GM18861 (cell line): ENCODE measurements at regions not wholly inside any gene's neighbourhood (a gene's known extent, or its start where the extent isn't known, plus 50 kb on each side); places are given as distances from the start of the nearest gene placed in this dataset.

Experiments used
- ATAC-seq: cut with Tn5 transposase; IDR thresholded peaks from one replicate; pipeline ENCODE4 v1.9.1; 2021; ENCODE audit not compliant: unreplicated experiment

- ATAC-seq = no peak
These were observed 204.8 kb upstream of the HS6ST1 start for GRCh38 chr2:128523457-128523856.

- ATAC-seq = no peak
These were observed 205.5 kb upstream of the HS6ST1 start for GRCh38 chr2:128524183-128524582.

DNA sequence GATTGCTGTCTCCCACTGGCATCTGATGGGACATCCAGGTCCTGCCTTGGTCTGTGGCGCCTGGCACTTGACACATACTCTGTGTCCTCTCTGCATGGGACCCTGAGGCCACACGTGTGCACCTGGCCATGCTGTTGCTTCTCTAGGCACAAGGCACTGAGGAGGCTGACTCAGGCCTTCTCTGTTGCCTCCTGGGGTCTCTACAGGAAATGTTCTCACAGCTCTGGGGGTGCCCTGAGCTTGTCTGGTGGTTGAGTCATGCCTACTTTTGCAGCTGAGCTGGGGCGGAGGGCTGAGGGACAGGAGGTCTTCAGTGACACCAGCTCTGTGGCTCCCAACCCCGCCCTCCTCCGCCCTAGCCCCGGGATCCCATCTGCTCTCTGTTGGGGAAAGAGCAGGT is 207.0 kb upstream of the HS6ST1 start:
- no peak for ATAC-seq

- ATAC-seq = no peak
These were observed 207.8 kb upstream of the HS6ST1 start for GRCh38 chr2:128526455-128526976.

- ATAC-seq = no peak
These were observed 209.5 kb upstream of the HS6ST1 start for GRCh38 chr2:128528133-128528532.

DNA sequence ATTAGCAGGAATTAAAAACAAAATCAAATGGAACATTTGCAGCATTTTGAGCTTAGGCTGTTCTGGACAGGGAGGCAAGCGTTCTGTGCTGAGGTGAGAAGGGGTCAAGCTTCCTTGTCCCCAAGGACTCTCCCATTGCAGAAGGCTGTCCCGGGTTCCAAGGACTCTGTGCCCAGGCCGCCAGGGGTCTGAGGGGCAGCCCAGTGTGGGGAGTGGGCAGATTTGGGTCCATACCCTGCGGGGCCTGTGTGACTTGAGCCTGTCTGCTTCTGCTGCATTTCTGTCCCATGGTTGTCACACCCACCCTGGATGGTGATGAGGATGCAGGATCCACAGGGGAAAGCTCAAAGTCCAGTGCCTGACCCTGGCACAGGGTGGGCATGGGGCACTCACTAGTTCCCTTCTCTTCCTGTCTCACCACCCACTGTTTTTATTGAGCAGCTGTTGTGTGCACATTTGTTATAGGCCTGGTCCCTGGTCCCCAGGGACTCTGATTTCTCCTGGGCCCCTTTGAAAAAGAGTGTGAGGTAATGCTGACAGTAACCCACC is 211.4 kb upstream of the HS6ST1 start:
- ATAC-seq = no peak

DNA sequence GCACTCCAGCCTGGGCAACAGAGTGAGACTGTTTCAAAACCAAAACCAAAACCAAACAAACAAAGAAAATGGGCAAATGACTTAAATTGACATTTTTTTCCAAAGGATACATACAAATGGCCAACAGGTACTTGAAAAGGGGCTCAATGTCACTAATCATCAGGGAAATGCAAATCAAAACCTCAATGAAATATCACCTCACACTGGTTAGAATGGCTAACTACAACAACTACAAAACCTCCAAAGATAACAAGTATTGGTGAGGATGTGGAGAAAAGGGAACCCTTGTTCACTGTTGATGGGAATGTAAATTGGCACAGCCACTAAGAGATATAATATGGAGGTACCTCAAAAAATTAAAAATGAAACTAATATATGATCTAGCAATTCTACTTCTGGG is 213.2 kb upstream of the HS6ST1 start:
- ATAC-seq = no peak

DNA sequence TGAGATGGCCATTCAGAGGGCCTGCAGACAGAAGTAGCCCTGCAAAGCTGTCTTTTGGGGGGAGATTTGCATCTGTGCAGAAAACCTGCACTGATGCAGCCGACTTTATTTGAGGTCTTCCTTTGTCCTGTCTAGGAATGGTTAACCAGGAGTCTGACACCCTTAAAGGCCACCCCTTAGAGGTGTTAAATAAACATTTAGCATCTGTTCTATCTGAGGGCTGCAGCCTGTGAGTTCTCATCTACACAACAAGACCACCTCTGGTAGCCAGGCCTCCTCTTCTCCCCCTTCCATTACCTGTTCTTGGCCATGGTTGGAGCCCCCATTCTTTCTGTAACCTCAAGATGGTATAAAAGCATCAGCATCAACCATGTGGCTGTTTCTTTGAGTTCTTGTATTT is 214.4 kb upstream of the HS6ST1 start:
- no peak for ATAC-seq

DNA sequence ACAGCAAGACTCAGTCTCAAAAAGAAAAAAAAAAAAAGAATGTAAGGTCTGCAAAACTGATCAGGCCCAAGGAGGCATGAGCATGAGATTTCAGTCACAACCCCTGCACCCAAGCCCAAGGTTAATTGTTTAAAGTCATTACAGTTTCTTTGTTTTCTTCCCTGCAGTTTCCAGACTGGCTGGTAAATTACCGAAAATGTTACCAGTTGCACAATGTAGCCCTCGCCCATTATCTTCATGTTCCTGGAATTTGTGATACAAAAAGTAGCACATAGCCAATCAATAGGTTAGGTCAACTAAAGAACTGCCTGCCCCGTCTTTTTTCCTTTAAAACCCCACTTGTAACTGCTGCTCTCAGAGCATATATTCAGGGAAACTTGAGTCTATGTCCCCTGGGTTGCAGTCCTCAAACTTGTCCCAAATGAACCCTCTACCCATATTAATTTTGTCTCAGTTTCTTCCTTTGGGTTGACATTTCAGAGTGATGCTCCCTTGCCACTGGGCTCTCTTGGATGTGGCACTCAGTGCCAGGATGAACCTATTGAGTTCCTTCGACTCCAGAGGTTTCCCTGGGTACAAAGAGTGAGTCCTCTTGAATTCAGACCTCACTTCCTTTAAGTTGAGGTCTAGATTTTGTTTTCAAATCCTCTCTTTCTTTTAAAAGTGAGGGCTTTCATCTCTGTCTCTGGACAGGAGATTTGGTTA is 216.2 kb upstream of the HS6ST1 start:
- ATAC-seq = no peak

DNA sequence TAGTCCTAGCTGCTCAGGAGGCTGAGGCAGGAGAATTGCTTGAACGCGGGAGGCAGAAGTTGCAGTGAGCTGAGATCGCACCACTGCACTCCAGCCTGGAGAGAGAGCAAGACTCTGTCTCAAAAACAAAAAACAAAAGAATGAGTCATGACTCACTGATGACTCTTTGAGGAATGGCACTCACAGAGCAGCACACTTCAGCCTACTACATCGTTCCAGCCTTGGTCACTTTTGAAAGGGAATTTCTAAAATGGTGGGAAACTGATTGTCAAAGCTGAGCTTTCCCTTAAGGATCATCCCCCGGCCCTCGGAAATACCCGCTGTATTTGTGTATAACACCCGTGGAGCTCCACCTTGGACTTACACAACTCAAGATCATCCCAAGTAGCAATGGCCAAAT is 217.3 kb upstream of the HS6ST1 start:
- no peak for ATAC-seq

GRCh38 chr2:128536925-128537620 is 218.4 kb upstream of the HS6ST1 start:
- no peak for ATAC-seq

DNA sequence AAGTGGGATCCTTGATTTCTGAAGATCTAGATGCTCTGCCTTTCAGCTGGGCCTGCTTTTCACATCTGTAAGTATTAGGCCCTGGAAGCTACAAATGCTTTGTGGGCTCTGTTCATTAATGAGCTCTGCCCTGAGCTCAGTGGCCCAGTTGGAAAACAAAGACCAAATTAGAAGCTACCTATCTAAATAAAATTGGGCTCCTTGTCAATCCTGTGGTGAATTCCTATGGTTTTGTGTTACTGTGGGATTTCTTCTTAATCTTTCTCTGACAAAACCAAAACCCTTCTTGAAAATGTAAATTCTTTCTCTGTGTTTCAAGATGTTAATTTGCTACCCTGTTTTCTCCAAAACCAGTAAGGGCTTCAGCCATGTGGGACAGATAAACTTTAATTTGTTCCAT is 219.0 kb upstream of the HS6ST1 start:
- no peak for ATAC-seq

DNA sequence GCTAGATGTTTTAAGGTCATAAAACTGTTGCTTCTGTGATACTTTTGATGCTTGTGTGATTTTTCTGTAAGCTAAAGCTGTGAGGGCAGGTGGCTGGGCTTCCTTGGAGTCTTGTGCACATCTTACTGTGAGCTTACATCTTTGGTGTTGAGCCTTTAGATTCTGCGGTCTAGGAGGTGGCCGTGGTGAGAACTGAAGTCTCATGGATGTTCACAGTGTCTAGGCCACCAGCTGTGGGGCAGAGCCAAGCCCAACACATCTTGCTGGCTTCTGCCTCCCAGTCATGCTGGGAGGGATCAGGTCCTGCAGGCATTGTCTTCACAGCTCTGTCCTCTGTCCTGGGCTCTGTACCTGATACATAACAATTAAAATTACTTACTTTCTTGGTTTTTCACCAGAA is 219.7 kb upstream of the HS6ST1 start:
- ATAC-seq = no peak

DNA sequence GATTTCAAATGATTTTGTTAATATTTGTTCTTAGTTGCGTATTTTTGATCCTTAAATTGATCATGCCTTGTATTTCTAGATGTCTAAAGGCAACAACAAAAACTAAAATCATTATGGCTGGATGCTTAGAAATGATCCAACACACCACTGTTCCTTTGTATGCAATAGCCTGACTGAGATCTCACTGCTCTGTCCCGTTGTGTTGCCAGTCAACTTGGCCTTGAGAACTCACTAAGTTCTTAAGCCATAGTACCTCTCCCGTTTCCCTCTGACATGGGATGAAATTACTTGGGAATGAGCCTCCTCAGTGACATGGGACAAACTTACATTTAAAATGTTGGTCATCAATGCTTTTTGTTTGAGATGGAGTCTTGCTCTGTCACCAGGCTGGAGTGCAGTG is 222.0 kb upstream of the HS6ST1 start:
- no peak for ATAC-seq

GRCh38 chr2:128541448-128541847 is 222.8 kb upstream of the HS6ST1 start:
- no peak for ATAC-seq

- ATAC-seq = no peak
These were observed 224.4 kb upstream of the HS6ST1 start for GRCh38 chr2:128543036-128543435.

GRCh38 chr2:128543646-128544045 is 225.0 kb upstream of the HS6ST1 start:
- no peak for ATAC-seq

- ATAC-seq = no peak
These were observed 225.8 kb upstream of the HS6ST1 start for GRCh38 chr2:128544321-128545037.

DNA sequence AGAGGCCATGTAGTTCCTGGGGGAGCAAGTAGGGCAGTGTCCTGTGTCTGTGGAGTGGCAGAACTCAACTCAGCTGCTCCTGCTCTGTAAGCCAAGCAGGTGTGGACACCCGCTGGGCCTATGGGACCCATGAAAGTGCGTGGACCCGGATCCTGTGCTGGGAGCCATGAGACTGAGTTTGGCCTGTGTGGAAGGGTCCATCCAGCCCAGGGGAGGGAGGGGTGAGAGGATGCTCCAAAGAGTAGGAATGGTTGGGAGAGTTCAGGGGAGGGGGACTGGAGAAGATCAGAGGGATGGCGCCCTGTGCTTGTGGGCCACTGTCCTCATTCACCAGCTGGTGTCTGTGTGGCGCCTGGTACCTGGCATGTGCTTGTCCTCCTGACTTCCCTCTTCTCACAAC is 226.4 kb upstream of the HS6ST1 start:
- no peak for ATAC-seq

- ATAC-seq = no peak
These were observed 227.2 kb upstream of the HS6ST1 start for GRCh38 chr2:128545829-128546228.

- no peak for ATAC-seq
These were observed 229.0 kb upstream of the HS6ST1 start for GRCh38 chr2:128547667-128548066.

DNA sequence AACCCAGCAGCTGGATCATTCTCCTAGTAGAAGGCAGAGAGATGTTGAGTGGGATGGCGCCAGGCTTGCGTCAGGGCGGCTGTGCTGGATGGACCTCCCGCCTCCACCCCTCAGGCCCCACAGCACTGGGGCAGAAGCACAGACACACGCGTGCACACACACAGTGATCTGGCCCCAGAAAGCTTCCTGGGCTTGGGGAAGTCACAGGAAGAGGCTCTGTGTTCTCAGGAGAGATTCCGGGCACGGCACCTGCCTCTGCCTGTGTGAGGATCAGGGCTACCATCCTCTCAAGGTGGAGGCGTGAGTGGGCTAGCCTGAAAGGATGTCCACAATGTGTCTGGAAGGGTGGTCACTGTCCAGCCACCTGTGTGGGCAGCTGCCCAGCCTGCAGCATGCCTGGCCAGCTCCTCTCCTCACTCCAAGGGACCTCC is 229.8 kb upstream of the HS6ST1 start:
- no peak for ATAC-seq
